ENCODE measurements at regions not wholly inside any gene's neighbourhood (a gene's known extent, or its start where the extent isn't known, plus 50 kb on each side); places are given as distances from the start of the nearest gene placed in this dataset.

DNA sequence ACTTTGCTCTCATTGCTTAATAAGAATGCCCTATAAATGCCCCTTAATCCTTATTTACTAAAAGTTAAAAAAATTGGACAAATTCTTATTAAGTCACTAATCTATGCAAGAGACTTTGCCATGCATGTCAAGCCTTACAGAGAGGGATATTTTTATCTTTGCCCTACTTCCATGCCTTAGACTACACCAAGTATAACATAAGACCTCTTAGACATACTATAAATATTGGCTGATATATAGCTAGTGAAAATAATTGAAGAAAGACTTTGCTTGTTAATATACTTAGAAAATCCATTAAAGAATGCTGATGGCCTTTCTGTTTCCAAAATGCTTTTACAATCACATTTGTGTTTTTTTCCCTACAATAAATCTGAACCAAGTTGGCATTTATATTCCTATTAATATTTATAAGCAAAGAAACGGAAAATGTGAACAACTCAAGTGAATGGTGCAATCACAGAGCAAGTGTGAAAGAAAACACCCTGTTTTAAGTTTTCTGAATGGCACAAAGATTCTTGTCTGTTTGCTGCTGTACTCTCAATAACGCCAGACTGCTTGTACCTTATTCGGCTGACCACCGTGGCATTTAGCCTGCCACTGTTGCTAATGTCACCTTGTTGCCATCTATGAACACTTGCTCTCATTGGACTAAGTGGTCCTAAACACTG lies 105.0 kb downstream of the MC4R start:
- TF ChIP-seq CTCF (conservative IDR thresholded peaks at IDR 0.05; ENCODE audit: control insufficient read depth, insufficient read depth, low read depth, low read length): no peak
- DNase-seq (ENCODE audit: low read depth): no peak
- no peak overlapping the region for H3K4me3 ChIP-seq (ENCODE audit: control insufficient read depth, low read depth, low read length)

- DNase-seq (ENCODE audit: low read depth): no peak
- TF ChIP-seq CTCF (conservative IDR thresholded peaks at IDR 0.05; ENCODE audit: control insufficient read depth, insufficient read depth, low read depth, low read length): no peak
- H3K4me3 ChIP-seq (ENCODE audit: control insufficient read depth, low read depth, low read length): no peak overlapping the region
Observed at GRCh38 chr18:60266558-60266957, 106.0 kb downstream of the MC4R start.

DNA sequence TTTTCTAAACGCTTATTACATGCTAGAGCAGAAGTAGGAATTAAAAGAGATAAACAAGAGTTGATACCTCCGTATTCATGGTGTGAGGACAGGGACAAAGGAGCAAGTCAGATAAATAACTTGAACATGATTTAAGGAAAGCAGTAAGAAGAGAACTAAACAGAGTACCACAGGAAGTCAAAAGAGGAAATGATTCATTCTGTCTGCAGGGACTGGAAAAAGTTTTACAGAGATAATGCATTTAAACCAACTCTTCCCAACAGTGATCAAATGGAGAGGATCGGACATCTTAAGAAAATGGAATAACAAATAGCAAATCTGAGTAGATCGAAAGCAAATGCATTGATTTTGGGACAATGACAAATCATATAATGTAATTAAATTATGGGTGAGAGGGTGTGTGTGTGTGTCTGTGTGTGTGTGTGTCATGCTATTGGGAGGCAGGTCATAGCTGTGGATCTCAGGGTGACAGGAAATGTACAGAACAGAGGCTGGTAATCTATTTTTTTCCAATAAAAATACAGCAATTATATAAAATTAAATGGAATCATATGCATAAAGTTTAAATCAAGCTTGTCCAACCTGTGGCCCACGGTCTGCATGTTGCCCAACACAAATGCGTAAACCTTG lies 113.4 kb downstream of the MC4R start:
- DNase-seq (ENCODE audit: low read depth): no peak
- TF ChIP-seq CTCF (conservative IDR thresholded peaks at IDR 0.05; ENCODE audit: control insufficient read depth, insufficient read depth, low read depth, low read length): no peak
- H3K4me3 ChIP-seq (ENCODE audit: control insufficient read depth, low read depth, low read length): no peak overlapping the region

- no peak for TF ChIP-seq CTCF (conservative IDR thresholded peaks at IDR 0.05; ENCODE audit: control insufficient read depth, insufficient read depth, low read depth, low read length)
- no peak for DNase-seq (ENCODE audit: low read depth)
- H3K4me3 ChIP-seq (ENCODE audit: control insufficient read depth, low read depth, low read length): no peak overlapping the region
Observed at GRCh38 chr18:60249388-60249787, 123.2 kb downstream of the MC4R start.

DNA sequence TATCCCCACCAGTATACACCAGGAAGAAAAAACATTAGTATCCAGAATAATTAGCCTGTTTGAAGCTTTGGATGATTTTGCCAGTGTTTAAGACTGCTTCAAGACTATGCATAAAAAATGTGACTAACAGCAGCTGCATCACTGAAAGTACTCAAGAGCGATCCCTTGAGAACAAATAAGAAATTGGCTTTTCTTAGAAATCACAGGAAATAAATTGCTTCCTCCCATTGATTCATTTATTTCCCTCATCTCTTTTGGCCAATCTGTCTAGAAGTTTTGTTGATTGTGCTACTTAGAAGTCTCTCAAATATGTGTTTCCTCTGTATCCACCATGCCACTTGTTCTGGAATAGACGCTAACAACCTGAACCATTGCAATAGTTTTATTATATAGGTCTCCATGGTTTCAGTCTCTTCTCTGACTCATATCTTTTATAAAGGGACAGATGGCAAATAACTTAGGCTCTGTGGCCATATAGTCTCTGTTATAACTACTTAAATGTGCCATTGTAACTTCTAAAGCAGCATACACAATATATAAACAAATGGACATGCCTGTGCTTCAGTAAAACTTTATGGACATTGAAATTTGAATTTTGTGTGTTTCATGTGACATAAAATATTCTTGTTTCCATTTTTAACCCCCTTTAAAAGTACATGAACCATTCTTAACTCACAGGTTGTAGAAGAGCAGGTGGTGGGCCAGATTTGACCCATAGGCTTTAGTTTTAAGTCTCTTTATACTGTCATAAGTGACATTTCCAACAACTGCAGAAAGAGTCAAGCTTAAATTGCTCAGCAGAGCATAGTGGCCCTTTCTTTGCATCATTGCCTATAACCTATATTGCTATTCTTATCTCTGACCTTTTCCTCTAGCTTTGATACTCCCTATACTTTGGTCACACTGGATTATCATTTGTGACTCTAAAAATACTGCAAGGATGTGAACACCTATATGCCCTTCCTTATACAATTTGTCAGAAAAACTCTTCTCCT lies 123.9 kb downstream of the MC4R start:
- TF ChIP-seq CTCF (conservative IDR thresholded peaks at IDR 0.05; ENCODE audit: control insufficient read depth, insufficient read depth, low read depth, low read length): no peak
- no peak overlapping the region for H3K4me3 ChIP-seq (ENCODE audit: control insufficient read depth, low read depth, low read length)
- no peak for DNase-seq (ENCODE audit: low read depth)

DNA sequence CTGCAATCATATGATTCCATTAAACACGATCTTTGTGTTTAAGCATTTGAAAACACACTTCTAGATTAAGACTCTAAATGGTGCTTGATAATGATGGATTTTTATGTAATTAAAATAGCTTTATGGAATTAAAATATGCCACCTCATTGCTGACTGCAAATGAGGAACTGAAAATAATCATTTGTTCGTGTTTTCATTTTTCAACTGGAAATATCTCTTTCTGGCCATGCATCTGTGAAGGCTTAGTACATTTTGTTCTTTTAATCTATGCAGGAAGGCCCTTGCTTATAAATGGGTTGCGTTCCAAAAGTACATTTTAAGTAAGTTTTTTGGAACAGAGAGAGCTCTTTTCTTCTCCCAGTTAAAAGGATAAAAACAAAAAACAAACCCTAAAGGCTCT lies 125.5 kb downstream of the MC4R start:
- no peak for TF ChIP-seq CTCF (conservative IDR thresholded peaks at IDR 0.05; ENCODE audit: control insufficient read depth, insufficient read depth, low read depth, low read length)
- DNase-seq (ENCODE audit: low read depth): no peak
- H3K4me3 ChIP-seq (ENCODE audit: control insufficient read depth, low read depth, low read length): no peak overlapping the region
